Epithelial cell of proximal tubule (primary cell): ENCODE measurements at regions not wholly inside any gene's neighbourhood (a gene's known extent, or its start where the extent isn't known, plus 50 kb on each side); places are given as distances from the start of the nearest gene placed in this dataset.
A peak's percentile ranks its signal among the peaks of the same experiment; 100 is the strongest.

Experiments used
- DNase-seq: peaks from one replicate; pipeline ENCODE4 v3.0.0-alpha.2; 2011; ENCODE audit warnings: low read depth
- H3K4me3 ChIP-seq: 2 replicates; pipeline ENCODE4 v1.5.1; 2011; ENCODE audit warnings: low read depth, mild to moderate bottlenecking, low read length
- TF ChIP-seq, protein P1 (sequence below): conservative IDR thresholded peaks from 2 replicates; pipeline ENCODE4 v1.5.1; 2012; ENCODE audit warnings: low read depth, mild to moderate bottlenecking, low read length

DNA sequence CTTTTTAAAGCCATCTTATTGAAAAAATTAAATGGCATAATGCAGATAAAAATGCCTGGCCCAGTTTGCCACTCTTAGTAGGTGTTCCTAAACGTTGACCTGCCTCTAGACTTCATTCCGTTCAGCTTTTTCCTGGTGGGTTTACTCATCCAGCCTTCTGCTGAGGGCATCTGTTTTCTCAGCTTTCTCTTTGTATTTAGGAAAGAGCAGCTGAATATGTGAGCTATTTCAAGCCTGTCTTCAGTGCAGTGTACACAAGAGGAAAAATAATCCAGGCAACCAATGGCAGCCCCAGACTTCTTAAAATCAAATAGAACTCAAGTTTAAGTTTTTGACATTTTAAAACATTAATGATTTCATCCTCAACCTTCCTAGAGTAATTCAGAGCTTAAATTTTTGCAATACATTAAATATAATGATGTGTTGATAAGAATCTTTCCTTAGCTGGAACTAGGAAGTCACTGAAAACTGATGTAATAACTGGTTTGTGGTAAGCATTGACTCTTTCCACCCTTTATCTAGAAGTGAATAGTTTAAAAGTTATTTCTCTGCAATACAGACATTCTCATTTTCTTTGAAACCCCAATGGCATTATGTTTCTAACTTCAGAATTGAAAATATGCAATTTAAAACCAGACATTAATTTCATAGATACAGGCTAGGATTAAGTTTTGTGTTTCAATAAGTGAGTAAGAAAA is 165.4 kb downstream of the AASDHPPT start:
- TF ChIP-seq, protein P1, sequence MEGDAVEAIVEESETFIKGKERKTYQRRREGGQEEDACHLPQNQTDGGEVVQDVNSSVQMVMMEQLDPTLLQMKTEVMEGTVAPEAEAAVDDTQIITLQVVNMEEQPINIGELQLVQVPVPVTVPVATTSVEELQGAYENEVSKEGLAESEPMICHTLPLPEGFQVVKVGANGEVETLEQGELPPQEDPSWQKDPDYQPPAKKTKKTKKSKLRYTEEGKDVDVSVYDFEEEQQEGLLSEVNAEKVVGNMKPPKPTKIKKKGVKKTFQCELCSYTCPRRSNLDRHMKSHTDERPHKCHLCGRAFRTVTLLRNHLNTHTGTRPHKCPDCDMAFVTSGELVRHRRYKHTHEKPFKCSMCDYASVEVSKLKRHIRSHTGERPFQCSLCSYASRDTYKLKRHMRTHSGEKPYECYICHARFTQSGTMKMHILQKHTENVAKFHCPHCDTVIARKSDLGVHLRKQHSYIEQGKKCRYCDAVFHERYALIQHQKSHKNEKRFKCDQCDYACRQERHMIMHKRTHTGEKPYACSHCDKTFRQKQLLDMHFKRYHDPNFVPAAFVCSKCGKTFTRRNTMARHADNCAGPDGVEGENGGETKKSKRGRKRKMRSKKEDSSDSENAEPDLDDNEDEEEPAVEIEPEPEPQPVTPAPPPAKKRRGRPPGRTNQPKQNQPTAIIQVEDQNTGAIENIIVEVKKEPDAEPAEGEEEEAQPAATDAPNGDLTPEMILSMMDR, result no peak
- DNase-seq, result no peak
- H3K4me3 ChIP-seq, result no peak overlapping the region

DNA sequence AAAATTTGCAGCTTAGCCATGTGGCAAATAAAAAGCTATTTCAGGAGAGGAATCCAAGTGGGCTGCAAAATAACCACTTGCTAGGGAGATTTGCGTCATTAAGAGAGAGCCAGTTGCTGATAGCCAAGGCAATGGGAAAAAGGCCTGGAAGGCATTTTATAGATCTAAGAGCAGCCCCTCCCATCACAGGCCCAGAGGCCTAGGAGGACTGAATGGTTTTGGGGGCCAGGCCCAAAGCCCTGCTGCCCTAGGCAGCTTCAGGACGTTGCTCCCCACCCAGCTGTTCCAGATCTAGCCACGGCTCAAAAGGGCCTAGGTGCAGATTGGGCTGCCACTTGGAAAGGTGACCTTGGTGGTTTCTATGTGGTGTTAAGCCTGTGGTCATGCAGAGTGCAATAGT is 169.0 kb downstream of the AASDHPPT start:
- H3K4me3 ChIP-seq, result no peak overlapping the region
- TF ChIP-seq, protein P1, result no peak
- no peak for DNase-seq

DNA sequence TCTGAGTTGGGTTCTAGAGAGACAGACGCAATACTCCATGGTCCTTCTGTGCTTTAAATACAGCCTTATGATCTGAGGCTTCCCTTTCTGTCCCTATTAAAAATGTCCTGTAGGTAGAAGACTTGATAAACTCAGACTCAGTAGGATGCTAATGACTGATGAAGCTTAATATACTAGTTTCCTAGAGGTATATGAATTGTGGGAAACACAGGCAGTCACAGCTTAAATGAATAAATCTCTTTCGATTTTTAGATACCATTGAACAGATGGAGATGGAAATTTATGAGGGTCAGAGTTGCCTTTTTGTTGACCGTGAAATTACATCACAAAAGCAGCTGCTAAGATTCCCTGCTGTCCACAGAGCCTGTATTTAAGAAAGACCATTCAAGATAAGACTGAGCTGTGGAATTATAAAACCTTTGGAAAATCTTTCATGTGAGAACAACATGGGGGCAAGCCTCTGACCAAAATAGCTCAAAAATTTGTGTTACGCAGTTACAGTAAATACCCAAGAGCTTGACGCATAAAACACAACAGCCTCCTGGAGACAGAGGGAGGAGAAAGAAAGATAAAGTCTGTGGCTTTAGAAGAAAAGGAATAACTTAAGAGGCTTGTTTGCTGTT is 172.3 kb downstream of the AASDHPPT start:
- DNase-seq, result no peak
- TF ChIP-seq, protein P1, result no peak
- no peak overlapping the region for H3K4me3 ChIP-seq

DNA sequence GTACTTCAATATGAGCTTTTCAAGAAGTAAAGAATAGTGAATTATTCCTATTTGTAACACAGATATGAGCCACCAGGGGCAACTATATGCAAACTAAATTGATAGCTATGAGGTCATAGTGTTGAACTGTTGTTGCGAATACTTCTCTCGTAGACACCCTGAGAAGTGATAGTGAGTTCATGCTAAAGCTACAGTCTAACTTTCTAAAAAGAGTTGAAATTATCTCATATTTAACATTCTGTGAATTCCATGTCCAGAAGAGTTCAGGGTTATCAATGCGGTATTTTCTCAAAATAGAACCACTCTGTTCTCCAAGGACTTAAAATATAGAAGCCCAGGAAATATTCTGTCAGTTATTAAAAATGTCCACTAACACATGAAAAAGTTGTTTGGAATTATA is 185.4 kb downstream of the AASDHPPT start:
- no peak for DNase-seq
- TF ChIP-seq, protein P1, result no peak
- H3K4me3 ChIP-seq, result no peak overlapping the region

DNA sequence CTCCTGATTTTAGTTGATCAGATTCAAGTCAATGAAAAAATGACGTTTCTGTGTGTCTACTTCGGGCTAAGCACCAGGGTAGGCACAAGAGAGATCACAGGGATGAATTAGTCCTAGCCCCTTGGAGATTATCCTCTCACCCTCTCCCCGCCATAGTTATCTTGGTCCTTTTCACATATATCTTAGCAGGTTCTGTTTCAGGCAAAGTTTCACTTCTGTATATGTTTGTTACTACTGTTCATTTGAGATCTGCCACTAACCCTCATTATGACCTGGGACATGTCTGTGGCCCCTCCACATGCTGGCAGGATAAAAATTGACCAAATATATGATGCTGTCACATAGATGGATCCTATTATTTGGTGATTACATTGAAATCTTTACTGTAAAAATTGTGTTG is 186.1 kb downstream of the AASDHPPT start:
- TF ChIP-seq, protein P1, result no peak
- no peak overlapping the region for H3K4me3 ChIP-seq

DNA sequence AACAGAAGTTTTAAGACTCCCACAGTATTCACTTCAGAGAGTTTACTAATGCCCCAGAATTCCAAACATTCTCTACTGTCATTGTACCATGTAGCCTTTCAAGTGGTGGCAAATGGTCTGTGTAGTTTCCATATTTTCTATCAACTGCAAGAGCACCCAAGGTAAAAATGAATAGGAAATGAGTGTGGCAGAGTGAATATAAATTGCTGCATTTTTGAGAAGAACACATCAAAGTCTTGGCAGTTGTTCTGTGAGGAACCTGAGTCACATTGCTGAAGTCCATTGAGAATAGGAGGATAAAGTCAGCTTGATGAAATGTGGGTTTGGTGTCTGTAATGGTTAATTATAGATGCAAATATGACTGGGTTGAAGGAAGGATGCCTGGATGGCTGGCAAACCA is 193.6 kb downstream of the AASDHPPT start:
- TF ChIP-seq, protein P1, result no peak
- peak; percentile 38 for DNase-seq
- no peak overlapping the region for H3K4me3 ChIP-seq

More for the DNA sequence above, 186.1 kb downstream of the AASDHPPT start:
- no peak for DNase-seq

DNA sequence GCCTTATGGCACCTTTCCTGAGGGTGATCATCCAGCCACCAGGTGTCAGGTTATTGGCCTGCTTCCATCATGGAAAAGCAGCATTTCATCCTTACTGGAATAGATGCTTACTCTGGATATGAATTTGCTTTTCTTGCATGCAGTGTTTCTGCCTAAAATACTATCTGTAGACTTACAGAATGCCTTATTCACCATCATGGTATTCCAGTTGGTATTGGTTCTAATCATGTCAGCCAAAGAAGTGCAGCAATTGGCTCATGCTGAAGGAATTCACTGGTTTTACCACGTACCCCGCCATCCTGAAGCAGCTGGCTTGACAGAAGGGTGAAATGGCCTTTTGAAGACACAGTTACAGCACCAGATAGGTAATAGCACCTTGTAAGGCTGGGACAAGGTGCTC is 194.2 kb downstream of the AASDHPPT start:
- H3K4me3 ChIP-seq, result no peak overlapping the region
- DNase-seq, result no peak
- TF ChIP-seq, protein P1, result peak; percentile 18
